GM12878 (cell line): ENCODE measurements at regions not wholly inside any gene's neighbourhood (a gene's known extent, or its start where the extent isn't known, plus 50 kb on each side); places are given as distances from the start of the nearest gene placed in this dataset.

Experiments used
- ATAC-seq: fragments of 200-7000 bp; cut with Tn5 transposase; 3 replicates; pipeline ENCODE4 v1.9.1; 2020; ENCODE audit warnings: mild to moderate bottlenecking, moderate library complexity
- BruUV-seq: library from RNA; stranded (reverse); fragments of 400-500 nt; replicated peaks from 2 replicates; lab custom pipeline; 2021; lab: Mats Ljungman, UMichigan
- CTCF ChIA-PET: fragments of 300-600 bp; sonication (Branson Sonifier 250); formaldehyde crosslinking; extraction: SDS; loops from one replicate; lab custom pipeline; 2021; ENCODE audit warnings: inconsistent platforms; lab: Yijun Ruan, JAX
- POLR2A ChIA-PET: fragments of 350-600 bp; formaldehyde crosslinking; extraction: SDS; loops from one replicate; lab custom pipeline; 2021; ENCODE audit warnings: inconsistent platforms; lab: Charles Lee
- RAD21 ChIA-PET: fragments of 300-600 bp; sonication (Branson Sonifier 250); formaldehyde crosslinking; loops from one replicate; lab custom pipeline; 2023; ENCODE audit warnings: antibody characterized with exemption; ENCODE audit not compliant: unreplicated experiment; lab: Charles Lee
- SMC1A ChIA-PET: fragments of 300-600 bp; sonication (Branson Sonifier 250); formaldehyde crosslinking; loops from one replicate; lab custom pipeline; 2023; ENCODE audit not compliant: unreplicated experiment, uncharacterized antibody; lab: Charles Lee
- DNase-seq: peaks from one replicate; pipeline ENCODE4 v3.0.0-alpha.2; 2011; ENCODE audit warnings: low read depth, low spot score
- FAIRE-seq: peaks from 3 replicates; lab custom pipeline; 2011; peaks lifted over from hg19 to GRCh38; lab: Jason Lieb, UNC
- H2AFZ ChIP-seq: 2 replicates; pipeline ENCODE4 v1.6.0; 2011; ENCODE audit warnings: low read depth, low read length, control low read depth; ENCODE audit not compliant: control insufficient read depth
- H3K27ac ChIP-seq: 2 replicates; pipeline ENCODE4 v1.5.1; 2011; ENCODE audit warnings: control low read depth; ENCODE audit not compliant: control insufficient read depth, insufficient read depth
- H3K27me3 ChIP-seq, 2 experiments: replicated peaks in 1 of 2; 2 replicates each; pipeline versions ENCODE4 v1.6.0 to v1.6.1; 2011; ENCODE audit warnings: low read length in 1 of 2; ENCODE audit not compliant: control insufficient read depth in 2 of 2, insufficient read depth in 2 of 2
- H3K36me3 ChIP-seq, 2 experiments: 2 replicates each; pipeline ENCODE4 v1.5.1; 2011; ENCODE audit warnings: low read length in 1 of 2; ENCODE audit not compliant: control insufficient read depth in 2 of 2, insufficient read depth in 2 of 2
- H3K4me1 ChIP-seq: 2 replicates; pipeline ENCODE4 v1.6.1; 2011; ENCODE audit warnings: mild to moderate bottlenecking, low read length, moderate library complexity, mixed read lengths; ENCODE audit not compliant: control insufficient read depth, insufficient read depth
- H3K4me2 ChIP-seq: 2 replicates; pipeline ENCODE4 v1.6.0; 2011; ENCODE audit warnings: control low read depth; ENCODE audit not compliant: control insufficient read depth, insufficient read depth
- H3K4me3 ChIP-seq: fragments of 200-600 bp; sonication (generic); 2 replicates; pipeline ENCODE4 v1.5.1; 2016
- H3K79me2 ChIP-seq: 2 replicates; pipeline ENCODE4 v1.6.0; 2011; ENCODE audit warnings: low read length; ENCODE audit not compliant: control insufficient read depth, insufficient read depth
- H3K9ac ChIP-seq: 2 replicates; pipeline ENCODE4 v1.8.0; 2011; ENCODE audit warnings: low read length, control low read depth, mixed read lengths; ENCODE audit not compliant: control insufficient read depth, insufficient read depth
- H3K9me3 ChIP-seq: replicated peaks from 3 replicates; pipeline ENCODE4 v1.5.1; 2011; ENCODE audit warnings: mild to moderate bottlenecking, low read length; ENCODE audit not compliant: control insufficient read depth, insufficient read depth
- H4K20me1 ChIP-seq: 2 replicates; pipeline ENCODE4 v1.6.0; 2011; ENCODE audit not compliant: control insufficient read depth, insufficient read depth
- BHLHE40 ChIP-seq, 2 experiments: fragments of 450-650 bp in 1 of 2; IDR thresholded peaks; 2 replicates each; pipeline ENCODE4 v1.6.1; 2011 to 2017; ENCODE audit warnings: low read depth in 2 of 2, borderline replicate concordance in 1 of 2, improper control_type of control experiment in 1 of 2, low read length in 1 of 2, mild to moderate bottlenecking in 1 of 2
- EZH2 ChIP-seq: IDR thresholded peaks from 2 replicates; pipeline ENCODE4 v1.6.1; 2012; ENCODE audit warnings: low read depth, mild to moderate bottlenecking, control low read depth, inconsistent platforms, low read length, borderline replicate concordance; ENCODE audit not compliant: control insufficient read depth
- FOXM1 ChIP-seq: IDR thresholded peaks from 2 replicates; pipeline ENCODE4 v1.6.1; 2012; ENCODE audit warnings: low read depth, mild to moderate bottlenecking, inconsistent platforms, low read length, moderate library complexity
- MTA2 ChIP-seq: fragments of 450-650 bp; IDR thresholded peaks from 2 replicates; pipeline ENCODE4 v1.6.1; 2016; ENCODE audit warnings: low read depth, mild to moderate bottlenecking, moderate library complexity
- SMAD1 ChIP-seq: fragments of 450-650 bp; IDR thresholded peaks from 2 replicates; pipeline ENCODE4 v1.6.1; 2018; ENCODE audit warnings: mild to moderate bottlenecking, low read depth; ENCODE audit not compliant: partially characterized antibody
- SUPT20H ChIP-seq: IDR thresholded peaks from 2 replicates; pipeline ENCODE4 v1.6.1; 2011; ENCODE audit warnings: low read depth, mild to moderate bottlenecking, low read length, moderate library complexity, borderline replicate concordance; ENCODE audit not compliant: control insufficient read depth
- in situ Hi-C: fragments of 300-500 bp; cut with MboI; formaldehyde crosslinking; loops from 9 replicates; pipeline ENCODE4 v1.14.3; 2018; ENCODE audit warnings: mixed read lengths
- intact Hi-C: fragments of 100-400 bp; cut with micrococcal nuclease; formaldehyde crosslinking; loops from one replicate; pipeline ENCODE4 v1.14.2; 2022; ENCODE audit not compliant: unreplicated experiment
- TF ChIP-seq, protein P1 (sequence below): fragments of 450-650 bp; IDR thresholded peaks from 2 replicates; pipeline ENCODE4 v1.6.1; 2017; ENCODE audit warnings: mild to moderate bottlenecking, moderate library complexity
- TF ChIP-seq, protein P2 (sequence below): IDR thresholded peaks from 2 replicates; pipeline ENCODE4 v1.6.1; 2011; ENCODE audit warnings: borderline replicate concordance, low read depth, mild to moderate bottlenecking, moderate library complexity, mixed read lengths, low read length; ENCODE audit not compliant: insufficient read depth; ENCODE audit errors: extremely low read length
- TF ChIP-seq, protein P3 (sequence below): fragments of 450-650 bp; IDR thresholded peaks from 2 replicates; pipeline ENCODE4 v1.6.1; 2016; ENCODE audit warnings: mild to moderate bottlenecking, moderate library complexity, borderline replicate concordance

DNA sequence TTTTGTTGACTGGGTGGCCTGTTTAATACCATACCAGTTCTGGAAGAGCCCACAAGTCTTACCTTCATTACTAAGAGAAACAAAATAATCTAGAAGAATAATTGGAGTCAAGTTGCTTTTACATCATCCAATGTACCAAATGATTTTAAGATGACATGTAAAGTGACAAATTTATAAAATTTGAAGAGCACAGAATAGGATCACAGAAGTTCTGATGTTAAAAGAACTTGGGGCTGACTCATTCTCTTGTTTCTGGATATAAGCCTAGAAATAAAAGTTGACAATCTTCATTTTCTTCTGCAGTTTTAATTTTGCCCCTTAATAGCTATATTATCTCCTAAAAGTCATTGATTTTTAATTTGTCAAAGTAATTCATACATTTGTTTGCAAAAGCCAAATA lies 317.5 kb upstream of the MARCKS start (continued):
- TF ChIP-seq SUPT20H (no peak), BHLHE40 (IDR thresholded peaks at IDR 0.05; ENCODE audit: borderline replicate concordance in 1 of 2, low read depth in 2 of 2, low read length in 1 of 2) (no peak)
- TF ChIP-seq, all 136 proteins: peak for 0

DNA sequence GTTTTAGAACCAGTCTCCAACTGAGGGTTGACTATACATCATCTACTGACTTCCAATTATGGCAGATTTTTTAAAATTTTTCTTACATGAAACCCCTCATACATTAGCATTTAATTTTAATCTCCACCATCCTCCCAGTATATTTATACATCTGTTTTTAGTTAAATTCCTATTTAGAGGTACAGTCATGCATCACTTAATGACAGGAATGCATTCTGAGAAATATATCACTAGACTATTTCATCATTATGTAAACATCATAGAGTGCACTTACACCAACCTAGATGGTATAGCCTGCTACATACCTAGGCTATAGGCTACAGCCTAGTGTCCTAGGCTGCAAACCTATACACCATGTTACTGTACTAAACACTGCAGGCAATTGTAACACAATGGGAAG lies 316.7 kb upstream of the MARCKS start:
- Histone ChIP-seq H3K4me3 (no peak overlapping the region), H2AFZ (no peak overlapping the region), H3K4me1 (no peaks in the 10 kb centered on the region), H3K9me3 (no peaks in the 10 kb centered on the region; the same call in 2 of the 3 replicates), H4K20me1 (no peaks in the 10 kb centered on the region), H3K79me2 (no peaks in the 10 kb centered on the region), H3K27ac (no peak overlapping the region), H3K36me3 (no peaks in the 10 kb centered on the region), H3K4me2 (no peak overlapping the region), H3K9ac (no peak overlapping the region)
- intact Hi-C loops = no loop called here
- CTCF ChIA-PET = no interaction called here
- no peak for FAIRE-seq
- no peak for DNase-seq
- ATAC-seq = no peak
- RAD21 ChIA-PET = no interaction called here
- in situ Hi-C loops = no loop called here
- SMC1A ChIA-PET = no interaction called here
- POLR2A ChIA-PET = no interaction called here
- TF ChIP-seq, protein P1, sequence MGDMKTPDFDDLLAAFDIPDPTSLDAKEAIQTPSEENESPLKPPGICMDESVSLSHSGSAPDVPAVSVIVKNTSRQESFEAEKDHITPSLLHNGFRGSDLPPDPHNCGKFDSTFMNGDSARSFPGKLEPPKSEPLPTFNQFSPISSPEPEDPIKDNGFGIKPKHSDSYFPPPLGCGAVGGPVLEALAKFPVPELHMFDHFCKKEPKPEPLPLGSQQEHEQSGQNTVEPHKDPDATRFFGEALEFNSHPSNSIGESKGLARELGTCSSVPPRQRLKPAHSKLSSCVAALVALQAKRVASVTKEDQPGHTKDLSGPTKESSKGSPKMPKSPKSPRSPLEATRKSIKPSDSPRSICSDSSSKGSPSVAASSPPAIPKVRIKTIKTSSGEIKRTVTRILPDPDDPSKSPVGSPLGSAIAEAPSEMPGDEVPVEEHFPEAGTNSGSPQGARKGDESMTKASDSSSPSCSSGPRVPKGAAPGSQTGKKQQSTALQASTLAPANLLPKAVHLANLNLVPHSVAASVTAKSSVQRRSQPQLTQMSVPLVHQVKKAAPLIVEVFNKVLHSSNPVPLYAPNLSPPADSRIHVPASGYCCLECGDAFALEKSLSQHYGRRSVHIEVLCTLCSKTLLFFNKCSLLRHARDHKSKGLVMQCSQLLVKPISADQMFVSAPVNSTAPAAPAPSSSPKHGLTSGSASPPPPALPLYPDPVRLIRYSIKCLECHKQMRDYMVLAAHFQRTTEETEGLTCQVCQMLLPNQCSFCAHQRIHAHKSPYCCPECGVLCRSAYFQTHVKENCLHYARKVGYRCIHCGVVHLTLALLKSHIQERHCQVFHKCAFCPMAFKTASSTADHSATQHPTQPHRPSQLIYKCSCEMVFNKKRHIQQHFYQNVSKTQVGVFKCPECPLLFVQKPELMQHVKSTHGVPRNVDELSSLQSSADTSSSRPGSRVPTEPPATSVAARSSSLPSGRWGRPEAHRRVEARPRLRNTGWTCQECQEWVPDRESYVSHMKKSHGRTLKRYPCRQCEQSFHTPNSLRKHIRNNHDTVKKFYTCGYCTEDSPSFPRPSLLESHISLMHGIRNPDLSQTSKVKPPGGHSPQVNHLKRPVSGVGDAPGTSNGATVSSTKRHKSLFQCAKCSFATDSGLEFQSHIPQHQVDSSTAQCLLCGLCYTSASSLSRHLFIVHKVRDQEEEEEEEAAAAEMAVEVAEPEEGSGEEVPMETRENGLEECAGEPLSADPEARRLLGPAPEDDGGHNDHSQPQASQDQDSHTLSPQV = no peak
- TF ChIP-seq FOXM1 (no peak), SMAD1 (no peak), EZH2 (no peak), MTA2 (no peak)
- TF ChIP-seq, protein P2, sequence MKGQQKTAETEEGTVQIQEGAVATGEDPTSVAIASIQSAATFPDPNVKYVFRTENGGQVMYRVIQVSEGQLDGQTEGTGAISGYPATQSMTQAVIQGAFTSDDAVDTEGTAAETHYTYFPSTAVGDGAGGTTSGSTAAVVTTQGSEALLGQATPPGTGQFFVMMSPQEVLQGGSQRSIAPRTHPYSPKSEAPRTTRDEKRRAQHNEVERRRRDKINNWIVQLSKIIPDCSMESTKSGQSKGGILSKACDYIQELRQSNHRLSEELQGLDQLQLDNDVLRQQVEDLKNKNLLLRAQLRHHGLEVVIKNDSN = no peak
- TF ChIP-seq, protein P3, sequence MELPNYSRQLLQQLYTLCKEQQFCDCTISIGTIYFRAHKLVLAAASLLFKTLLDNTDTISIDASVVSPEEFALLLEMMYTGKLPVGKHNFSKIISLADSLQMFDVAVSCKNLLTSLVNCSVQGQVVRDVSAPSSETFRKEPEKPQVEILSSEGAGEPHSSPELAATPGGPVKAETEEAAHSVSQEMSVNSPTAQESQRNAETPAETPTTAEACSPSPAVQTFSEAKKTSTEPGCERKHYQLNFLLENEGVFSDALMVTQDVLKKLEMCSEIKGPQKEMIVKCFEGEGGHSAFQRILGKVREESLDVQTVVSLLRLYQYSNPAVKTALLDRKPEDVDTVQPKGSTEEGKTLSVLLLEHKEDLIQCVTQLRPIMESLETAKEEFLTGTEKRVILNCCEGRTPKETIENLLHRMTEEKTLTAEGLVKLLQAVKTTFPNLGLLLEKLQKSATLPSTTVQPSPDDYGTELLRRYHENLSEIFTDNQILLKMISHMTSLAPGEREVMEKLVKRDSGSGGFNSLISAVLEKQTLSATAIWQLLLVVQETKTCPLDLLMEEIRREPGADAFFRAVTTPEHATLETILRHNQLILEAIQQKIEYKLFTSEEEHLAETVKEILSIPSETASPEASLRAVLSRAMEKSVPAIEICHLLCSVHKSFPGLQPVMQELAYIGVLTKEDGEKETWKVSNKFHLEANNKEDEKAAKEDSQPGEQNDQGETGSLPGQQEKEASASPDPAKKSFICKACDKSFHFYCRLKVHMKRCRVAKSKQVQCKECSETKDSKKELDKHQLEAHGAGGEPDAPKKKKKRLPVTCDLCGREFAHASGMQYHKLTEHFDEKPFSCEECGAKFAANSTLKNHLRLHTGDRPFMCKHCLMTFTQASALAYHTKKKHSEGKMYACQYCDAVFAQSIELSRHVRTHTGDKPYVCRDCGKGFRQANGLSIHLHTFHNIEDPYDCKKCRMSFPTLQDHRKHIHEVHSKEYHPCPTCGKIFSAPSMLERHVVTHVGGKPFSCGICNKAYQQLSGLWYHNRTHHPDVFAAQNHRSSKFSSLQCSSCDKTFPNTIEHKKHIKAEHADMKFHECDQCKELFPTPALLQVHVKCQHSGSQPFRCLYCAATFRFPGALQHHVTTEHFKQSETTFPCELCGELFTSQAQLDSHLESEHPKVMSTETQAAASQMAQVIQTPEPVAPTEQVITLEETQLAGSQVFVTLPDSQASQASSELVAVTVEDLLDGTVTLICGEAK = no peak
- TF ChIP-seq, all 136 proteins: peak for 0
- BruUV-seq = no TSS peak
- no peaks in the 10 kb centered on the region for H3K27me3 ChIP-seq
